Esophagus muscularis mucosa (tissue), 4 donors: ENCODE measurements at regions not wholly inside any gene's neighbourhood (a gene's known extent, or its start where the extent isn't known, plus 50 kb on each side); places are given as distances from the start of the nearest gene placed in this dataset.
A peak's percentile ranks its signal among the peaks of the same experiment; 100 is the strongest.

Source experiments
- DNase-seq: peaks from one replicate; pipeline ENCODE4 v3.0.0-alpha.2; 2017; ENCODE audit errors: extremely low spot score
- H3K27ac ChIP-seq, 4 donors: fragments of 200-600 bp; sonication (generic); replicated peaks in 1 of 4; 1 replicate in 3 of 4; 2 replicates in 1 of 4; pipeline ENCODE4 v1.5.1; 2016 to 2019; ENCODE audit warnings: mild to moderate bottlenecking in 1 of 4
- H3K27me3 ChIP-seq, 4 donors: fragments of 200-600 bp; sonication (generic); one replicate each; pipeline versions ENCODE4 v1.5.1 to v1.6.0; 2016 to 2019
- H3K36me3 ChIP-seq, 4 donors: fragments of 200-600 bp; sonication (generic); one replicate each; pipeline ENCODE4 v1.5.1; 2016 to 2019
- H3K4me1 ChIP-seq, 4 donors: fragments of 200-600 bp; sonication (generic); one replicate each; pipeline ENCODE4 v1.5.1; 2016 to 2019
- H3K4me3 ChIP-seq, 4 donors: fragments of 200-600 bp; sonication (generic); 1 replicate in 2 of 4; 2 replicates in 2 of 4; pipeline ENCODE4 v1.5.1; 2016 to 2019; ENCODE audit warnings: mild to moderate bottlenecking in 4 of 4, moderate library complexity in 1 of 4
- H3K9me3 ChIP-seq, 4 donors: fragments of 200-600 bp; sonication (generic); 1 replicate in 3 of 4; 2 replicates in 1 of 4; pipeline ENCODE4 v1.5.1; 2016 to 2019
- EP300 ChIP-seq: sonication (generic); formaldehyde crosslinking; IDR thresholded peaks from one replicate; pipeline ENCODE4 v1.6.1; 2017; ENCODE audit warnings: antibody characterized with exemption
- POLR2A ChIP-seq: fragments of 450-650 bp; IDR thresholded peaks from one replicate; pipeline ENCODE4 v1.6.1; 2017; ENCODE audit warnings: antibody characterized with exemption, moderate library complexity, mild to moderate bottlenecking, low read depth
- POLR2AphosphoS5 ChIP-seq, 2 donors: sonication (generic); formaldehyde crosslinking; IDR thresholded peaks; one replicate each; pipeline ENCODE4 v1.6.1; 2017; ENCODE audit warnings: antibody characterized with exemption in 2 of 2
- WGBS: methylation state at CpG from one replicate; pipeline ENCODE4 v1.1.5; 2018; 5-methylcytosine and 5-hydroxymethylcytosine counted together
- intact Hi-C: fragments of 100-400 bp; cut with DNase I; formaldehyde crosslinking; loops from one replicate; pipeline ENCODE4 v1.15.1; 2023
- TF ChIP-seq, protein P1 (sequence below), 3 experiments: fragments of 200-600 bp in 2 of 3; fragments of 450-650 bp in 1 of 3; sonication (generic) in 2 of 3; IDR thresholded peaks; one replicate each; pipeline ENCODE4 v1.5.1; 2017 to 2019; ENCODE audit warnings: antibody characterized with exemption in 3 of 3, mild to moderate bottlenecking in 2 of 3, moderate library complexity in 1 of 3

DNA sequence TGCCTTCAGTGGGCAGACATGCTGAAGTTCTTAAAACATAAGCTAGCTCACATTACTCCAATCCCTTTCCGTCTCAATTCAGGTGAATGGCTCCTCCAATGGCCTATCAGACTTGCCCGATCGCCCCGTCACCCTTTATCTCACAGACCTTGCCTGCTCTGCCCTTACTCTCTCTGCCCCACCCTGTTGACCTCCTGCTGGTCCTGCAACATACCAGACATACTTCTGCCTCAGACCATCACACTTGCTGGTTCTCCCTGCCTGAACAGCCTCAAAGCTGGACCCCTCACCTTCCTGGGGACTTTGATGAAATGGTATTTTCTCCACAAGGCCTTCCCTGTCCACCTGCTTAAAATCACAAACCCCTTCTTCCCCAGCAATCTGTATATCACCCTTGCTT lies 340.1 kb upstream of the NR3C2 start:
- no peaks in the 10 kb centered on the region for H3K4me1 ChIP-seq
- intact Hi-C loops = no loop called here
- DNase-seq = no peak
- H3K9me3 ChIP-seq = no peaks in the 10 kb centered on the region
- TF ChIP-seq, protein P1, sequence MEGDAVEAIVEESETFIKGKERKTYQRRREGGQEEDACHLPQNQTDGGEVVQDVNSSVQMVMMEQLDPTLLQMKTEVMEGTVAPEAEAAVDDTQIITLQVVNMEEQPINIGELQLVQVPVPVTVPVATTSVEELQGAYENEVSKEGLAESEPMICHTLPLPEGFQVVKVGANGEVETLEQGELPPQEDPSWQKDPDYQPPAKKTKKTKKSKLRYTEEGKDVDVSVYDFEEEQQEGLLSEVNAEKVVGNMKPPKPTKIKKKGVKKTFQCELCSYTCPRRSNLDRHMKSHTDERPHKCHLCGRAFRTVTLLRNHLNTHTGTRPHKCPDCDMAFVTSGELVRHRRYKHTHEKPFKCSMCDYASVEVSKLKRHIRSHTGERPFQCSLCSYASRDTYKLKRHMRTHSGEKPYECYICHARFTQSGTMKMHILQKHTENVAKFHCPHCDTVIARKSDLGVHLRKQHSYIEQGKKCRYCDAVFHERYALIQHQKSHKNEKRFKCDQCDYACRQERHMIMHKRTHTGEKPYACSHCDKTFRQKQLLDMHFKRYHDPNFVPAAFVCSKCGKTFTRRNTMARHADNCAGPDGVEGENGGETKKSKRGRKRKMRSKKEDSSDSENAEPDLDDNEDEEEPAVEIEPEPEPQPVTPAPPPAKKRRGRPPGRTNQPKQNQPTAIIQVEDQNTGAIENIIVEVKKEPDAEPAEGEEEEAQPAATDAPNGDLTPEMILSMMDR (IDR thresholded peaks at IDR 0.05) = no peak
- no peak for TF ChIP-seq EP300
- no peaks in the 10 kb centered on the region for H3K36me3 ChIP-seq
- H3K27ac ChIP-seq = no peak overlapping the region
- H3K27me3 ChIP-seq = no peaks in the 10 kb centered on the region
- WGBS = 82% methylated on average over 4 of the region's 4 CpGs
- no peak overlapping the region for H3K4me3 ChIP-seq

- no peak overlapping the region for H3K4me3 ChIP-seq
- no peaks in the 10 kb centered on the region for H3K9me3 ChIP-seq
- H3K36me3 ChIP-seq = no peaks in the 10 kb centered on the region
- no peak overlapping the region for H3K27ac ChIP-seq
- DNase-seq = no peak
- TF ChIP-seq POLR2A (no peak), POLR2AphosphoS5 (IDR thresholded peaks at IDR 0.05) (no peak)
- TF ChIP-seq, protein P1 (IDR thresholded peaks at IDR 0.05) = no peak
- intact Hi-C loops = no loop called here
- no peaks in the 10 kb centered on the region for H3K4me1 ChIP-seq
- WGBS = 84% methylated on average over 3 of the region's 3 CpGs
- H3K27me3 ChIP-seq = no peaks in the 10 kb centered on the region
Measured at GRCh38 chr4:148780426-148781005, 338.3 kb upstream of the NR3C2 start.

- Histone ChIP-seq H3K4me3 (no peak overlapping the region), H3K4me1 (no peaks in the 10 kb centered on the region), H3K36me3 (no peaks in the 10 kb centered on the region), H3K9me3 (no peaks in the 10 kb centered on the region), H3K27me3 (no peaks in the 10 kb centered on the region), H3K27ac (no peak overlapping the region)
- DNase-seq = no peak
- 95% methylated on average over 4 of the region's 4 CpGs for WGBS
- intact Hi-C loops = no loop called here
- TF ChIP-seq EP300 (no peak), POLR2A (no peak), POLR2AphosphoS5 (IDR thresholded peaks at IDR 0.05) (no peak)
- TF ChIP-seq, protein P1 (IDR thresholded peaks at IDR 0.05) = no peak
Measured at GRCh38 chr4:148779771-148780170, 337.6 kb upstream of the NR3C2 start.

DNA sequence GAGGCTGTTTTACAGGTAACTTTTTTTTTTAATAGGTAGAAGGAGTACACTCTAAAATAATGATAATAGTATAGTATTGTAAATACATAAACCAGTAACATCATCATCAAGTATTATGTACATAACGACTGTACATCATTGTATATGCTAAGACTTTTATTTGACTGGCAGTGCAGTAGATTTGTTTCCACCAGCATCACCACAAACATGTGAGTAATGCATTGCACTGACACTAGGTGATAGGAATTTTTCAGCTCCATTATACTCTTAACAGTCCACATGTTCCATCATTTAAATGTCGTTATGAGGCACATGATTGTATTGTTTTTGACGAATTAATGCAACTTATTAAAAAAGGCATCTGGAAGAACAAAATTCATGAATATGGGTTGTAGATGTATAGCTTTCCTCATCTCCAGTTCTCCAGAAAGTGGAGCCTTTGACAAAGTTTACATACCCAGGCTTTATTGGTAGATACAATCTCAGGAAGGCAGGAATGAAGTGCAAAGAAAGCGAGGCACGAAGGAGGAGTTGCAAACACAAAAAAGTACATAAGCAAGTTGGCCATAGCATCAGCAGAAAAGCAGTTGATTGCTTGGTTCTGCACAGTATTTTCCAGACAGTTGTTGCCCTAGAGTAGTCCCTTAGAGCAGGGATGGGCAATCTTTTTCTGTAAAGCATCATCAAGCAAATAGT lies 336.9 kb upstream of the NR3C2 start:
- Histone ChIP-seq H3K27me3 (no peaks in the 10 kb centered on the region), H3K36me3 (no peaks in the 10 kb centered on the region), H3K27ac (no peak overlapping the region), H3K9me3 (no peaks in the 10 kb centered on the region), H3K4me3 (no peak overlapping the region), H3K4me1 (no peaks in the 10 kb centered on the region)
- WGBS = 78% methylated on average over 5 of the region's 5 CpGs
- intact Hi-C loops = no loop called here
- no peak for DNase-seq
- TF ChIP-seq, protein P1 (IDR thresholded peaks at IDR 0.05) = no peak
- no peak for TF ChIP-seq EP300
- TF ChIP-seq POLR2AphosphoS5 (IDR thresholded peaks at IDR 0.05) = no peak
- no peak for TF ChIP-seq POLR2A

- Histone ChIP-seq H3K27ac (no peak overlapping the region), H3K4me3 (peak overlapping the region in 1 of 4 donors; percentile 31), H3K27me3 (no peaks in the 10 kb centered on the region), H3K36me3 (no peaks in the 10 kb centered on the region), H3K9me3 (no peaks in the 10 kb centered on the region), H3K4me1 (no peaks in the 10 kb centered on the region)
- no peak for DNase-seq
- no peak for TF ChIP-seq POLR2A
- TF ChIP-seq, protein P1 (IDR thresholded peaks at IDR 0.05) = no peak
- TF ChIP-seq EP300 = no peak
- no peak for TF ChIP-seq POLR2AphosphoS5 (IDR thresholded peaks at IDR 0.05)
- intact Hi-C loops = no loop called here
- WGBS = 48% methylated on average over 3 of the region's 3 CpGs
Measured at GRCh38 chr4:148776941-148777340, 334.7 kb upstream of the NR3C2 start.
